ENCODE measurements at regions not wholly inside any gene's neighbourhood (a gene's known extent, or its start where the extent isn't known, plus 50 kb on each side); places are given as distances from the start of the nearest gene placed in this dataset.

DNA sequence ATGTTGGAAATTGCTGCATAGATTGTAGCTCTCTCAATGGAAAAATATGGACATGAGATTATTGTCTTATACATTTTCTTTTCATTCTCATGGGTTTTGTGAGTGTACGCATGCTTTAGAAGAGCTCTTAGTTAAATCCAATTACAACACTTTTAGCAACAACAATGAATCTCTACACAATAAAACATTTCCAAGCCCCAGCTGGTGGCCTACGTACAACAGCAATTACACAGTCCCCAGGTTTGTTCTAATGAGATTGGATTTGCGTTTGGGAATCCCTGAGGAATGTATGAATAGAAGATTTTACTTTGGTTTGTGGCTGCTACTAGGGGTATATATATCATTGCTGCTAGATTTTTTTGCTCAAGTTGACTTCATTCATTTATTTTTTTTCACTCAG, 98.6 kb downstream of the FHDC1 start:
- TF ChIP-seq, protein P1, sequence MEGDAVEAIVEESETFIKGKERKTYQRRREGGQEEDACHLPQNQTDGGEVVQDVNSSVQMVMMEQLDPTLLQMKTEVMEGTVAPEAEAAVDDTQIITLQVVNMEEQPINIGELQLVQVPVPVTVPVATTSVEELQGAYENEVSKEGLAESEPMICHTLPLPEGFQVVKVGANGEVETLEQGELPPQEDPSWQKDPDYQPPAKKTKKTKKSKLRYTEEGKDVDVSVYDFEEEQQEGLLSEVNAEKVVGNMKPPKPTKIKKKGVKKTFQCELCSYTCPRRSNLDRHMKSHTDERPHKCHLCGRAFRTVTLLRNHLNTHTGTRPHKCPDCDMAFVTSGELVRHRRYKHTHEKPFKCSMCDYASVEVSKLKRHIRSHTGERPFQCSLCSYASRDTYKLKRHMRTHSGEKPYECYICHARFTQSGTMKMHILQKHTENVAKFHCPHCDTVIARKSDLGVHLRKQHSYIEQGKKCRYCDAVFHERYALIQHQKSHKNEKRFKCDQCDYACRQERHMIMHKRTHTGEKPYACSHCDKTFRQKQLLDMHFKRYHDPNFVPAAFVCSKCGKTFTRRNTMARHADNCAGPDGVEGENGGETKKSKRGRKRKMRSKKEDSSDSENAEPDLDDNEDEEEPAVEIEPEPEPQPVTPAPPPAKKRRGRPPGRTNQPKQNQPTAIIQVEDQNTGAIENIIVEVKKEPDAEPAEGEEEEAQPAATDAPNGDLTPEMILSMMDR (IDR thresholded peaks at IDR 0.05; ENCODE audit: extremely low read depth, insufficient read depth, missing control alignments) = no peak
- in situ Hi-C loops (cut with MboI; ENCODE audit: low pct_unique_long_range_greater_than_20kb, low sequenced_read_pairs, unreplicated experiment) = no loop called here
- DNase-seq (ENCODE audit: low spot score) = no peak

DNA sequence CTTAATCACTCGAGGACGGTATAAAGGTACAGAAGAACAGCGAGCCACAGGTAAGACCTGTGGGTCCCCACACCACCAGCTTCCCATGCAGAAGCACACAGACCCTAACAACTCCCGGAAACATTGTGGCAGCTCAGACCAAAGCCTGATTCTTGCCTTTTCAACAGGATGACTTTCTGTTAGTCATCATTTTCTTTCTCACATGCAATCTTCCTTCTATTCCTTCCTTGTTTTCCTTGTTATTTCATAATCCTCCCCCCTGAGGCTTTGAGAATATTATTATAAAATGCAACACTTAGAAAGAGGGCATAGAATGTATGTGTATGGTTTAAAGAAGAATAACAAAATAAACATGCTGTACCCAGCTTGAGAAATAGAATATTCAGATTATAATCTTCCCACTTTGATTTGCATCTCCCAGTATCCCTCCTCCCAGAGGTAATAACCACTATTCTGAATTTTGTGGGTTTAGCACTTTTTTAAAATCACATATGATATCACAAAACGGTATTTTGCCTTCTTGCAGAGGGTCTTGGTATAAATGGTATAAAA, 100.9 kb downstream of the FHDC1 start:
- TF ChIP-seq, protein P1 (IDR thresholded peaks at IDR 0.05; ENCODE audit: extremely low read depth, insufficient read depth, missing control alignments) = no peak
- in situ Hi-C loops (cut with MboI; ENCODE audit: low pct_unique_long_range_greater_than_20kb, low sequenced_read_pairs, unreplicated experiment) = no loop called here
- DNase-seq (ENCODE audit: low spot score) = no peak

DNA sequence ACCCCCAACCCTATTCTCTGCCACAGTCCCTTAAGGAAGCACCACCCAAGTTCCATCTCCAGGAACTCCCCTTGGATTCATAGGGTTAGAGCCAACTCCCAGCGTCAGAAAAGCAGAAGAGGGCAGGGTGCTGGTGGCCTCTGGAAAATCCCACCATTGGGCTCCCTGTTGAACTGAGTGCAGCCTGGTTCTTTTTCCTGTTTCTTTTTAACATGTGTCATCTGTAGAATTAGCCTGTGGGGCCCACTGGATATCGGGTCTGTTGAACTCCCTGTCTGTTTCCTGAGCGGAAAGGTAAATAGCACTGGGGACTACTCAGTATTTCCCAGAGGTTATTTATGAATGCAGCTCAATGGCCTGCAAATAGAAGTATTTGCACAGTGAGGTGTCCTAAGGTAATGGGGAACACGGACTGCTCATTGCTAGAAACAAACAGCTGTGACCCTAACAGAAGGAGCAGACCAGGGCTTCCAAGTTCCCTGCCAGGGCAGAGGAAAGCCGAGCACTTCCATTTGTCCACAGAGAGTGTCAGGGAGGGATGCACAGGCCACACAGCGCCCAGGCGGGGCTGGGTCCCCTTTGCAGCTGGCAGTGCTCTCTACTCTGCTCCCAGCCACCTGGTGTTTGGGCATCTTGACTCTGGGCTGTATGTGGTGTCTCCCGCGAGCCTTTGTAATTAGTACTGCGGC, 102.6 kb downstream of the FHDC1 start:
- in situ Hi-C loops (cut with MboI; ENCODE audit: low pct_unique_long_range_greater_than_20kb, low sequenced_read_pairs, unreplicated experiment) = no loop called here
- no peak for DNase-seq (ENCODE audit: low spot score)
- TF ChIP-seq, protein P1 (IDR thresholded peaks at IDR 0.05; ENCODE audit: extremely low read depth, insufficient read depth, missing control alignments) = no peak

DNA sequence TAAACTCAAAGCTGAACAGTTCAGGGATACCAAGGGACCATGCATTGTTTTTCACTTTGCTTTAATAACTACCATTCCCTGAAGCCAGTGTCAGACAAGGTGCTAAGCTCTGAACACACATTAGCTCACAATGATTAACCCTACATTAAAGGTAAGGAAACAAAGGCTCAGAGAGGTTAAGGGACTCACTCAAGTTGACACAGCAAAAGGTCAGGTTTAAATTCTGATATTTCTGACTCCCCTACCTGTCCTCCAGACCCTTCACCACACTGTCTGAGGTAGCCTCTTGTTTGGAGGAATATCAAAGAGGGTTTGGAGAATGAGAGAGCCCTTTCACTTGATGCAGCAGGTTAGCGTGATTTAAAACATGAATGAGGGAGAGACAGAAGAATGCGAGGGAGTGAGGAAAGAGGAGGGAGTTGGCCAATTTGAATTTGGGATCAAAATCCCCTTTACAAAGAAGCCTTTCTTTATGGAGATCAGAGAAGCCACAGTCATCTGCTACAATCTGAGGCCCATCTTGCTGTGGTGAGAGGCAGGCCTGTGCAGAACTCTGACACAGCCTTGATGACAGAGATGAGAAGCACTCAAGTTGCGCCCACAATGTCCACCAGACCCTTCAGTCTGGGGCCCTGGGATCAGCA, 103.5 kb downstream of the FHDC1 start:
- in situ Hi-C loops (cut with MboI; ENCODE audit: low pct_unique_long_range_greater_than_20kb, low sequenced_read_pairs, unreplicated experiment) = no loop called here
- TF ChIP-seq, protein P1 (IDR thresholded peaks at IDR 0.05; ENCODE audit: extremely low read depth, insufficient read depth, missing control alignments) = no peak
- no peak for DNase-seq (ENCODE audit: low spot score)

DNA sequence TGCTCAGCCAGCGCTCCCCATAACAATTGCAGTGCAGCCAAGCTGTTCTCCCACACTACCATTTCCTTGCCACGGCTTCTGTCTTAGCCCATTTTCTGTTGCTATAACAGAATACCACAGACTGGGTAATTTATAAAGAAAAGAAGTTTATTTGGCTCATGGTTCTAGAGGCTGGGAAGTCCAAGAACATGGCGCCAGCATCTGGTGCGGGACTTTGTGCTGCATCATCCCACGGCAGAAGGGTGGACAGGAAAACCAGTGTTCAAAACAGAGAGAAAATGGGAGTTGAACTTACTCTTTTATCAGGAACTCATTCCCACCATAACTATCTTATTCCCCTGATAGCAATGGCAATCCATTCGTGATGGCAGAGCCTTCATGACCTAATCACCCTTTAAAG, 104.6 kb downstream of the FHDC1 start:
- in situ Hi-C loops (cut with MboI; ENCODE audit: low pct_unique_long_range_greater_than_20kb, low sequenced_read_pairs, unreplicated experiment) = no loop called here
- TF ChIP-seq, protein P1 (IDR thresholded peaks at IDR 0.05; ENCODE audit: extremely low read depth, insufficient read depth, missing control alignments) = no peak
- DNase-seq (ENCODE audit: low spot score) = no peak

DNA sequence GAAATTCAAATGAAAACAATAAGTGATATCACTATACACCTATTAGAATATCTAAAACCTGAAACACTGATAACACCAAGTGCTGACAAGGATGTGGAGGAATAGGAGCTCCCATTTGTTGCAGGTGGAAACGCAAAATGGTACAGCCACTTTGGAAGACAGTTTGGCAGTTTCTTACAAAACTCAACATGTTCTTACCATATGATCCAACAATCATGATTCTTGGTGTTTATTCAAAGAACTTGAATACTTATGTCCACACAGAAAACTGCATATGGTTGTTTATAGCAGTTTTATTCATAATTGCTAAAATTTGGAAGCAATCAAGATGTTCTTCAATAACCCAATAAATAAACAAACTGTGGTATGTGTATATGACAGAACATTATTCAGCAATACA, 107.9 kb downstream of the FHDC1 start:
- no peak for DNase-seq (ENCODE audit: low spot score)

More for the DNA sequence above, 107.9 kb downstream of the FHDC1 start:
- TF ChIP-seq, protein P1 (IDR thresholded peaks at IDR 0.05; ENCODE audit: extremely low read depth, insufficient read depth, missing control alignments) = no peak
- in situ Hi-C loops (cut with MboI; ENCODE audit: low pct_unique_long_range_greater_than_20kb, low sequenced_read_pairs, unreplicated experiment) = no loop called here
